Stimulated activated CD4-positive, alpha-beta T cell treated with anti-CD3 and anti-CD28 coated beads, Interleukin-1b, Interleukin-23, amount 100 ng/mL, for 4 hours (primary cell): ENCODE measurements at regions not wholly inside any gene's neighbourhood (a gene's known extent, or its start where the extent isn't known, plus 50 kb on each side); places are given as distances from the start of the nearest gene placed in this dataset.
A peak's percentile ranks its signal among the peaks of the same experiment; 100 is the strongest.

Source experiments
- DNase-seq, 2 donors: peaks; one replicate each; pipeline ENCODE4 v3.0.0-alpha.2; 2020; ENCODE audit warnings: low read depth in 2 of 2

- DNase-seq, result no peak
Observed at GRCh38 chr19:13606156-13606555, 99.9 kb upstream of the CACNA1A start.

GRCh38 chr19:13604902-13605586, 98.8 kb upstream of the CACNA1A start:
- DNase-seq, result no peak

GRCh38 chr19:13600802-13601201, 94.5 kb upstream of the CACNA1A start:
- DNase-seq, result no peak

- DNase-seq, result no peak
Observed at GRCh38 chr19:13600091-13600490, 93.8 kb upstream of the CACNA1A start.

- DNase-seq, result no peak
Observed at GRCh38 chr19:13599681-13600080, 93.4 kb upstream of the CACNA1A start.

- DNase-seq, result no peak
Observed at GRCh38 chr19:13598098-13598497, 91.8 kb upstream of the CACNA1A start.

GRCh38 chr19:13597640-13598039, 91.4 kb upstream of the CACNA1A start:
- DNase-seq, result peak; percentile 7 to 18

- peak; percentile 81 to 82 for DNase-seq
Observed at GRCh38 chr19:13588957-13589833, 82.9 kb upstream of the CACNA1A start.

- no peak for DNase-seq
Observed at GRCh38 chr19:13585512-13585911, 79.2 kb upstream of the CACNA1A start.

GRCh38 chr19:13583753-13584152, 77.5 kb upstream of the CACNA1A start:
- DNase-seq, result no peak

GRCh38 chr19:13583114-13583513, 76.8 kb upstream of the CACNA1A start:
- no peak for DNase-seq

- no peak for DNase-seq
Observed at GRCh38 chr19:13581576-13581975, 75.3 kb upstream of the CACNA1A start.

- no peak for DNase-seq
Observed at GRCh38 chr19:13579388-13580060, 73.2 kb upstream of the CACNA1A start.

- DNase-seq, result no peak
Observed at GRCh38 chr19:13576726-13577125, 70.4 kb upstream of the CACNA1A start.

GRCh38 chr19:13574933-13575332, 68.7 kb upstream of the CACNA1A start:
- no peak for DNase-seq

GRCh38 chr19:13573056-13573667, 66.9 kb upstream of the CACNA1A start:
- no peak for DNase-seq

GRCh38 chr19:13561461-13561860, 55.2 kb upstream of the CACNA1A start:
- DNase-seq, result no peak

- no peak for DNase-seq
Observed at GRCh38 chr19:13557756-13558398, 51.6 kb upstream of the CACNA1A start.

- no peak for DNase-seq
Observed at GRCh38 chr19:13556552-13556951, 50.3 kb upstream of the CACNA1A start.
